B cell (primary cell): ENCODE measurements at regions not wholly inside any gene's neighbourhood (a gene's known extent, or its start where the extent isn't known, plus 50 kb on each side); places are given as distances from the start of the nearest gene placed in this dataset.

Experiments
- ATAC-seq: fragments of 200-7000 bp; cut with Tn5 transposase; one replicate; pipeline ENCODE4 v1.10.0; 2021; ENCODE audit warnings: low read depth, mild to moderate bottlenecking, moderate number of reproducible peaks, moderate library complexity
- CTCF ChIA-PET: fragments of 350-600 bp; sonication (Branson Sonifier 250); formaldehyde crosslinking; loops from one replicate; lab custom pipeline; 2021; ENCODE audit warnings: antibody characterized with exemption, inconsistent platforms; lab: Charles Lee
- POLR2A ChIA-PET: fragments of 350-600 bp; sonication (Branson Sonifier 250); formaldehyde crosslinking; loops from one replicate; lab custom pipeline; 2021; ENCODE audit warnings: antibody characterized with exemption; lab: Charles Lee
- DNase-seq: peaks from one replicate; pipeline ENCODE4 v3.0.0; 2013
- H2AFZ ChIP-seq: 2 replicates; pipeline ENCODE4 v1.6.1; 2012; ENCODE audit warnings: mild to moderate bottlenecking, low read depth, low read length; ENCODE audit not compliant: insufficient read depth, poor library complexity, severe bottlenecking
- H3K27ac ChIP-seq, 2 donors: 1 replicate in 1 of 2; 2 replicates in 1 of 2; pipeline ENCODE4 v1.5.1; 2012 to 2013; ENCODE audit warnings: low read length in 2 of 2, mild to moderate bottlenecking in 2 of 2, moderate library complexity in 1 of 2
- H3K27me3 ChIP-seq, 4 experiments: fragments of 200-600 bp in 1 of 4; sonication (generic) in 1 of 4; replicated peaks in 1 of 4; 1 replicate in 2 of 4; 2 replicates in 2 of 4; pipeline versions ENCODE4 v1.6.1 to v1.7.0; 2013 to 2016; ENCODE audit warnings: low read length in 3 of 4, mild to moderate bottlenecking in 2 of 4, mixed read lengths in 1 of 4, moderate library complexity in 1 of 4; ENCODE audit not compliant: insufficient read depth in 4 of 4, control insufficient read depth in 3 of 4; ENCODE audit errors: control extremely low read depth in 1 of 4
- H3K36me3 ChIP-seq, 2 experiments: replicated peaks in 1 of 2; 1 replicate in 1 of 2; 2 replicates in 1 of 2; pipeline versions ENCODE4 v1.6.1 to v1.7.1; 2013; ENCODE audit warnings: low read length in 1 of 2; ENCODE audit not compliant: insufficient read depth in 2 of 2, control insufficient read depth in 1 of 2; ENCODE audit errors: control extremely low read depth in 1 of 2, extremely low read depth in 1 of 2
- H3K4me1 ChIP-seq, 2 donors: fragments of 200-600 bp in 1 of 2; sonication (generic) in 1 of 2; 1 replicate in 1 of 2; 2 replicates in 1 of 2; pipeline versions ENCODE4 v1.5.1 to v1.6.1; 2013 to 2017; ENCODE audit warnings: low read length in 2 of 2; ENCODE audit not compliant: control insufficient read depth in 2 of 2, insufficient read depth in 2 of 2
- H3K4me2 ChIP-seq: replicated peaks from 2 replicates; pipeline ENCODE3; 2012; ENCODE audit warnings: mild to moderate bottlenecking, low read depth, low read length; ENCODE audit not compliant: poor library complexity, severe bottlenecking
- H3K4me3 ChIP-seq, 5 experiments: fragments of 200-600 bp in 1 of 5; sonication (generic) in 1 of 5; 1 replicate in 3 of 5; 2 replicates in 2 of 5; pipeline versions ENCODE4 v1.5.1 to v1.7.0; 2011 to 2016; ENCODE audit warnings: low read length in 4 of 5, mild to moderate bottlenecking in 4 of 5, low read depth in 2 of 5, control low read depth in 1 of 5, moderate library complexity in 1 of 5; ENCODE audit not compliant: insufficient read depth in 1 of 5; ENCODE audit errors: control extremely low read depth in 1 of 5, extremely low read depth in 1 of 5
- H3K79me2 ChIP-seq: fragments of 200-600 bp; sonication (generic); one replicate; pipeline ENCODE4 v1.6.0; 2016; ENCODE audit warnings: low read length; ENCODE audit not compliant: control insufficient read depth, insufficient read depth
- H3K9ac ChIP-seq: fragments of 200-600 bp; sonication (generic); 2 replicates; pipeline ENCODE4 v1.6.1; 2017; ENCODE audit warnings: mild to moderate bottlenecking, low read length, moderate library complexity
- H3K9me3 ChIP-seq, 3 donors: one replicate each; pipeline versions ENCODE4 v1.6.1 to v1.7.1; 2013; ENCODE audit warnings: low read length in 2 of 3; ENCODE audit not compliant: control insufficient read depth in 2 of 3, insufficient read depth in 1 of 3; ENCODE audit errors: control extremely low read depth in 1 of 3
- H4K20me1 ChIP-seq: 2 replicates; pipeline ENCODE4 v1.6.0; 2012; ENCODE audit warnings: mild to moderate bottlenecking, low read length; ENCODE audit not compliant: insufficient read depth, control insufficient read depth, poor library complexity, severe bottlenecking
- H3K27ac Mint-ChIP-seq: one replicate; pipeline ENCODE4 v1.8.0; 2021; ENCODE audit warnings: mixed read lengths
- H3K27me3 Mint-ChIP-seq: one replicate; pipeline ENCODE4 v1.8.0; 2021; ENCODE audit warnings: mixed read lengths
- H3K4me1 Mint-ChIP-seq: one replicate; pipeline ENCODE4 v1.8.0; 2021; ENCODE audit warnings: mixed read lengths
- H3K4me3 Mint-ChIP-seq: one replicate; pipeline ENCODE4 v1.8.0; 2021; ENCODE audit warnings: mixed read lengths
- H3K9me3 Mint-ChIP-seq: one replicate; pipeline ENCODE4 v1.8.0; 2022; ENCODE audit warnings: mixed read lengths; ENCODE audit not compliant: insufficient read depth
- EZH2 ChIP-seq: IDR thresholded peaks from 2 replicates; pipeline ENCODE4 v1.6.1; 2012; ENCODE audit warnings: borderline replicate concordance, low read depth, mild to moderate bottlenecking, moderate library complexity, low read length; ENCODE audit not compliant: insufficient read depth, poor library complexity, severe bottlenecking
- WGBS: methylation state at CpG from one replicate; pipeline ENCODE4 v1.1.5; 2013; ENCODE audit warnings: missing lambda C conversion rate; ENCODE audit not compliant: insufficient coverage; 5-methylcytosine and 5-hydroxymethylcytosine counted together
- intact Hi-C: fragments of 100-400 bp; cut with micrococcal nuclease; formaldehyde crosslinking; loops from one replicate; pipeline ENCODE4 v1.10.0; 2022
- TF ChIP-seq, protein P1 (sequence below): fragments of 200-600 bp; IDR thresholded peaks from one replicate; pipeline ENCODE4 v1.8.0; 2022; ENCODE audit warnings: antibody characterized with exemption, mild to moderate bottlenecking

DNA sequence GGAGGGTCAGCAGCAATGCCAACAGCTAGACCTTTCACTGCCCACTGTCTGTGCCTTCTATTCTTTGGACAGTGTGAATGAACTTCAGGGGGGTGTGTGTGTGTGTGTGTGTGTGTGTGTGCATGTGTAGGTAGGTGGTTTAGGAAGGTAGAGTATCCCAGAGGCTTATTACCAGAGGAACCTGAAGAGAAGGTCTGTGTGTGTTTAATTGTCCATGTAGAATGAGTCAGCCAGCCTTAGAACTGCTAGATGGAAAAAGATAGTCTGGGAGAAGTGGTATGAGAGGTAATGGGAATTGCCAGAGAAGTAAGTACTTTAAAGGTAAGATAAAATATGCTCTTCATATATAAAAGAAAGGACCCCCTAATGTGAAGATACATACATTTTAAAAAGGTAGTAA, 522.2 kb downstream of the PIK3C3 start:
- H3K4me1 Mint-ChIP-seq = no peaks in the 10 kb centered on the region
- no peak overlapping the region for H3K4me3 ChIP-seq
- intact Hi-C loops = no loop called here
- H3K27ac ChIP-seq = no peak overlapping the region
- H3K27me3 Mint-ChIP-seq = no peaks in the 10 kb centered on the region
- H3K9me3 Mint-ChIP-seq = no peaks in the 10 kb centered on the region
- no peaks in the 10 kb centered on the region for H3K36me3 ChIP-seq
- no peak overlapping the region for H3K4me3 Mint-ChIP-seq
- no peaks in the 10 kb centered on the region for H4K20me1 ChIP-seq
- no peak overlapping the region for H3K9ac ChIP-seq
- H3K79me2 ChIP-seq = no peaks in the 10 kb centered on the region
- no peaks in the 10 kb centered on the region for H3K4me1 ChIP-seq
- CTCF ChIA-PET = no interaction called here
- H3K4me2 ChIP-seq = no peak overlapping the region
- no peak for TF ChIP-seq EZH2
- TF ChIP-seq, protein P1, sequence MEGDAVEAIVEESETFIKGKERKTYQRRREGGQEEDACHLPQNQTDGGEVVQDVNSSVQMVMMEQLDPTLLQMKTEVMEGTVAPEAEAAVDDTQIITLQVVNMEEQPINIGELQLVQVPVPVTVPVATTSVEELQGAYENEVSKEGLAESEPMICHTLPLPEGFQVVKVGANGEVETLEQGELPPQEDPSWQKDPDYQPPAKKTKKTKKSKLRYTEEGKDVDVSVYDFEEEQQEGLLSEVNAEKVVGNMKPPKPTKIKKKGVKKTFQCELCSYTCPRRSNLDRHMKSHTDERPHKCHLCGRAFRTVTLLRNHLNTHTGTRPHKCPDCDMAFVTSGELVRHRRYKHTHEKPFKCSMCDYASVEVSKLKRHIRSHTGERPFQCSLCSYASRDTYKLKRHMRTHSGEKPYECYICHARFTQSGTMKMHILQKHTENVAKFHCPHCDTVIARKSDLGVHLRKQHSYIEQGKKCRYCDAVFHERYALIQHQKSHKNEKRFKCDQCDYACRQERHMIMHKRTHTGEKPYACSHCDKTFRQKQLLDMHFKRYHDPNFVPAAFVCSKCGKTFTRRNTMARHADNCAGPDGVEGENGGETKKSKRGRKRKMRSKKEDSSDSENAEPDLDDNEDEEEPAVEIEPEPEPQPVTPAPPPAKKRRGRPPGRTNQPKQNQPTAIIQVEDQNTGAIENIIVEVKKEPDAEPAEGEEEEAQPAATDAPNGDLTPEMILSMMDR = no peak
- H3K9me3 ChIP-seq = no peaks in the 10 kb centered on the region
- DNase-seq (no peak), ATAC-seq (no peak)
- no peak overlapping the region for H3K27ac Mint-ChIP-seq
- no peaks in the 10 kb centered on the region for H3K27me3 ChIP-seq
- POLR2A ChIA-PET = no interaction called here
- H2AFZ ChIP-seq = no peak overlapping the region

DNA sequence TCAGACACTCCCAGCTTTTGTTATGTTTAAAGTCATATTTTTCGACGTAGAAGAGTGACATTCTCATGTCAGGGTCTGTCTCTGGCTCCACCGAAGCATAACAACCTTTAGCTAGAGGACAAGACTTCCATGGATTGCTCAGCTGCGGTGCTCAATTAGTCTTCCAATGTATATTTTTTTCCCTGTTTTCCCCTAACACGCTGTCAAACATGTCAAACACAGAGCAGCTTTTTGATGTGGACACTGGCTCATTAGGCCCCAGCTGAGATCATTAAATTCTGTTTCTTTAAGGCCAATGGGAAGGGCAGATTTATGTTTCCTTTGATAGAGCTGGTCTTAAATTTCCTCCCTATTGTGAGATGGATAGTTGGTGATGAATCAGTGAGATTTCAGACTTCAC, 525.4 kb downstream of the PIK3C3 start:
- H3K4me3 Mint-ChIP-seq = no peak overlapping the region
- no peak overlapping the region for H3K27ac Mint-ChIP-seq
- H3K4me1 ChIP-seq = no peaks in the 10 kb centered on the region
- TF ChIP-seq EZH2 = no peak
- DNase-seq = no peak
- intact Hi-C loops = no loop called here
- WGBS = 81% methylated on average over 4 of the region's 5 CpGs
- no peak overlapping the region for H3K4me2 ChIP-seq
- H4K20me1 ChIP-seq = no peaks in the 10 kb centered on the region
- no peak overlapping the region for H3K9ac ChIP-seq
- H3K4me1 Mint-ChIP-seq = no peaks in the 10 kb centered on the region
- peaks cover 3% of the 10 kb centered on the region for H3K9me3 Mint-ChIP-seq
- CTCF ChIA-PET = no interaction called here
- H3K27ac ChIP-seq = no peak overlapping the region
- no peaks in the 10 kb centered on the region for H3K27me3 ChIP-seq
- H2AFZ ChIP-seq = no peak overlapping the region
- ATAC-seq = no peak
- H3K36me3 ChIP-seq = no peaks in the 10 kb centered on the region
- POLR2A ChIA-PET = no interaction called here
- H3K79me2 ChIP-seq = no peaks in the 10 kb centered on the region
- H3K4me3 ChIP-seq = no peak overlapping the region
- no peaks in the 10 kb centered on the region for H3K9me3 ChIP-seq
- no peaks in the 10 kb centered on the region for H3K27me3 Mint-ChIP-seq
